GM23248 (cell line): ENCODE measurements at regions not wholly inside any gene's neighbourhood (a gene's known extent, or its start where the extent isn't known, plus 50 kb on each side); places are given as distances from the start of the nearest gene placed in this dataset.

ENCODE experiments used
- DNase-seq: peaks from one replicate; pipeline ENCODE4 v3.0.0-alpha.2; 2015
- H2AFZ ChIP-seq: fragments of 200-600 bp; sonication (generic); 2 replicates; pipeline ENCODE4 v1.6.1; 2016; ENCODE audit warnings: antibody characterized with exemption
- H3F3A ChIP-seq: fragments of 200-600 bp; sonication (generic); 2 replicates; pipeline ENCODE4 v1.6.1; 2016; ENCODE audit warnings: mild to moderate bottlenecking, antibody characterized with exemption, mixed run types; ENCODE audit not compliant: insufficient read depth
- H3K27ac ChIP-seq: fragments of 200-600 bp; sonication (generic); 2 replicates; pipeline ENCODE4 v1.5.1; 2016; ENCODE audit warnings: mild to moderate bottlenecking
- H3K27me3 ChIP-seq: fragments of 200-600 bp; sonication (generic); replicated peaks from 2 replicates; pipeline ENCODE4 v1.6.1; 2016; ENCODE audit warnings: mild to moderate bottlenecking; ENCODE audit not compliant: insufficient read depth
- H3K36me3 ChIP-seq: fragments of 200-600 bp; sonication (generic); 2 replicates; pipeline ENCODE4 v1.6.1; 2016; ENCODE audit warnings: low read depth, mild to moderate bottlenecking
- H3K4me1 ChIP-seq: fragments of 200-600 bp; sonication (generic); 2 replicates; pipeline ENCODE4 v1.6.1; 2016; ENCODE audit warnings: mild to moderate bottlenecking; ENCODE audit not compliant: insufficient read depth
- H3K4me2 ChIP-seq: fragments of 200-600 bp; sonication (generic); one replicate; pipeline ENCODE4 v1.6.1; 2016; ENCODE audit warnings: mild to moderate bottlenecking; ENCODE audit not compliant: unreplicated experiment
- H3K4me3 ChIP-seq: fragments of 200-600 bp; sonication (generic); 2 replicates; pipeline ENCODE4 v1.5.1; 2016; ENCODE audit warnings: mild to moderate bottlenecking
- H3K79me2 ChIP-seq: fragments of 200-600 bp; sonication (generic); 2 replicates; pipeline ENCODE4 v1.6.1; 2016; ENCODE audit warnings: mild to moderate bottlenecking; ENCODE audit not compliant: insufficient read depth
- H3K9ac ChIP-seq: fragments of 200-600 bp; sonication (generic); 2 replicates; pipeline ENCODE4 v1.6.1; 2016; ENCODE audit warnings: mild to moderate bottlenecking
- H3K9me2 ChIP-seq: fragments of 200-600 bp; sonication (generic); 2 replicates; pipeline ENCODE4 v1.6.1; 2016; ENCODE audit warnings: mixed run types, mild to moderate bottlenecking, moderate library complexity; ENCODE audit not compliant: insufficient read depth
- H3K9me3 ChIP-seq: fragments of 200-600 bp; sonication (generic); one replicate; pipeline ENCODE4 v1.6.1; 2017; ENCODE audit warnings: low read depth
- H4K20me1 ChIP-seq: fragments of 200-600 bp; sonication (generic); 2 replicates; pipeline ENCODE4 v1.6.0; 2016; ENCODE audit not compliant: insufficient read depth
- EZH2 ChIP-seq: fragments of 200-600 bp; sonication (generic); IDR thresholded peaks from 2 replicates; pipeline ENCODE4 v1.6.1; 2018; ENCODE audit warnings: antibody characterized with exemption, mild to moderate bottlenecking; ENCODE audit not compliant: insufficient read depth, poor library complexity, severe bottlenecking
- EZH2phosphoT487 ChIP-seq: fragments of 200-600 bp; sonication (generic); IDR thresholded peaks from 2 replicates; pipeline ENCODE4 v1.6.1; 2018; ENCODE audit warnings: antibody characterized with exemption, moderate library complexity, mild to moderate bottlenecking, low read depth; ENCODE audit not compliant: insufficient read depth
- WGBS, 2 experiments: methylation state at CpG; one replicate each; pipeline ENCODE4 v1.1.6; 2015 to 2017; ENCODE audit warnings: low lambda C conversion rate in 2 of 2, low coverage in 1 of 2; ENCODE audit errors: missing lambda C conversion rate in 2 of 2; 5-methylcytosine and 5-hydroxymethylcytosine counted together
- in situ Hi-C: fragments of 300-500 bp; cut with MboI; formaldehyde crosslinking; loops from 2 replicates; pipeline ENCODE4 v1.15.0; 2020

GRCh38 chr10:29127037-29127700 is 161.7 kb upstream of the LYZL1 start:
- Histone ChIP-seq H3K27ac (no peak overlapping the region), H3K4me3 (no peak overlapping the region), H3K36me3 (no peaks in the 10 kb centered on the region), H2AFZ (no peak overlapping the region), H3F3A (no peaks in the 10 kb centered on the region), H3K79me2 (no peaks in the 10 kb centered on the region), H3K4me2 (no peak overlapping the region), H4K20me1 (no peaks in the 10 kb centered on the region), H3K9ac (no peak overlapping the region), H3K27me3 (peaks cover 47% of the 10 kb centered on the region), H3K4me1 (0 out of 2 replicates have a peak, but pooled peaks cover 4% of the 10 kb centered on the region), H3K9me2 (no peaks in the 10 kb centered on the region), H3K9me3 (no peaks in the 10 kb centered on the region)
- in situ Hi-C loops, result no loop called here
- TF ChIP-seq EZH2 (no peak), EZH2phosphoT487 (no peak)
- no peak for DNase-seq
- 2 to 7% methylated on average over 7 of the region's 7 CpGs for WGBS, 2 experiments

GRCh38 chr10:29127731-29128130 is 161.1 kb upstream of the LYZL1 start:
- Histone ChIP-seq H3K4me3 (no peak overlapping the region), H3K4me2 (no peak overlapping the region), H2AFZ (no peak overlapping the region), H3K27me3 (peaks cover 43% of the 10 kb centered on the region), H3K9me3 (no peaks in the 10 kb centered on the region), H4K20me1 (no peaks in the 10 kb centered on the region), H3K4me1 (0 out of 2 replicates have a peak, but pooled peaks cover 10% of the 10 kb centered on the region), H3K27ac (no peak overlapping the region), H3F3A (no peaks in the 10 kb centered on the region), H3K9me2 (no peaks in the 10 kb centered on the region), H3K36me3 (no peaks in the 10 kb centered on the region), H3K79me2 (no peaks in the 10 kb centered on the region), H3K9ac (no peak overlapping the region)
- DNase-seq, result no peak
- in situ Hi-C loops, result no loop called here
- 9 to 11% methylated on average over 3 of the region's 3 CpGs for WGBS, 2 experiments
- TF ChIP-seq EZH2, result no peak
- TF ChIP-seq EZH2phosphoT487, result no peak

- Histone ChIP-seq H3K36me3 (no peaks in the 10 kb centered on the region), H3K4me1 (0 out of 2 replicates have a peak, but pooled peaks cover 12% of the 10 kb centered on the region), H2AFZ (no peak overlapping the region), H3K9me3 (no peaks in the 10 kb centered on the region), H3K9me2 (no peaks in the 10 kb centered on the region), H3K9ac (no peak overlapping the region), H3K4me3 (no peak overlapping the region), H3K27me3 (peaks cover 31% of the 10 kb centered on the region), H3F3A (no peaks in the 10 kb centered on the region), H3K79me2 (no peaks in the 10 kb centered on the region), H3K4me2 (no peak overlapping the region), H4K20me1 (no peaks in the 10 kb centered on the region), H3K27ac (no peak overlapping the region)
- TF ChIP-seq EZH2phosphoT487 (no peak), EZH2 (no peak)
- in situ Hi-C loops, result no loop called here
- WGBS, 2 experiments, result 0 to 18% methylated on average over 1 of the region's 1 CpG
- DNase-seq, result peak; percentile 32
Observed at GRCh38 chr10:29130190-29130673, 158.6 kb upstream of the LYZL1 start.

GRCh38 chr10:29131952-29132547 is 156.8 kb upstream of the LYZL1 start:
- peak overlapping the region; percentile 24 for H3K4me2 ChIP-seq
- no peak overlapping the region for H3K4me3 ChIP-seq
- TF ChIP-seq EZH2phosphoT487 (no peak), EZH2 (no peak)
- no peaks in the 10 kb centered on the region for H3K79me2 ChIP-seq
- no peaks in the 10 kb centered on the region for H4K20me1 ChIP-seq
- in situ Hi-C loops, result no loop called here
- no peak overlapping the region for H3K9ac ChIP-seq
- no peaks in the 10 kb centered on the region for H3K9me3 ChIP-seq
- H2AFZ ChIP-seq, result peak overlapping the region; percentile 80
- peaks cover 6% of the 10 kb centered on the region; the same call in 1 of the 2 replicates for H3F3A ChIP-seq
- H3K27ac ChIP-seq, result no peak overlapping the region
- peak; percentile 27 for DNase-seq
- 28 to 39% methylated on average over 12 of the region's 12 CpGs for WGBS, 2 experiments
- H3K4me1 ChIP-seq, result 0 out of 2 replicates have a peak, but pooled peaks cover 12% of the 10 kb centered on the region
- H3K36me3 ChIP-seq, result no peaks in the 10 kb centered on the region
- H3K9me2 ChIP-seq, result no peaks in the 10 kb centered on the region
- H3K27me3 ChIP-seq, result peaks cover 21% of the 10 kb centered on the region
